ENCODE measurements at regions not wholly inside any gene's neighbourhood (a gene's known extent, or its start where the extent isn't known, plus 50 kb on each side); places are given as distances from the start of the nearest gene placed in this dataset.

DNA sequence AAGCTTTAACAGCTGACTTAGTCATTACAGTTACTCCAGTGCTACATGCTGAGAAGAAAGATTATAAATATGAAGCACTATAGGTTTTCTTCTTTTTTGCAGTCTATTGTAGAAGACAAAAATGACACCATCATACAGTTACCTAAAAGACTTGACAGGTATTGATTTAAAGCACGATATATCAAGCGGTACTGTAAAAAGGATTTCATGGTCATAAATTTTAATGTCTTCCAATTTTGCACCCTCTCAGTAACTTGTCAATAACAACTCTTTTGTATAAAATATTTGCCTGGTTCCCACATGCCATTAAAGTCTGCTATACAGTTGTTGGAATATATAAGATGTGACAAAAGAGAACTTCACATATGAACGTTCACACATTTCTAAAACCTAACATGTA, 102.8 kb downstream of the ZIC5 start:
- TF ChIP-seq, protein P1, sequence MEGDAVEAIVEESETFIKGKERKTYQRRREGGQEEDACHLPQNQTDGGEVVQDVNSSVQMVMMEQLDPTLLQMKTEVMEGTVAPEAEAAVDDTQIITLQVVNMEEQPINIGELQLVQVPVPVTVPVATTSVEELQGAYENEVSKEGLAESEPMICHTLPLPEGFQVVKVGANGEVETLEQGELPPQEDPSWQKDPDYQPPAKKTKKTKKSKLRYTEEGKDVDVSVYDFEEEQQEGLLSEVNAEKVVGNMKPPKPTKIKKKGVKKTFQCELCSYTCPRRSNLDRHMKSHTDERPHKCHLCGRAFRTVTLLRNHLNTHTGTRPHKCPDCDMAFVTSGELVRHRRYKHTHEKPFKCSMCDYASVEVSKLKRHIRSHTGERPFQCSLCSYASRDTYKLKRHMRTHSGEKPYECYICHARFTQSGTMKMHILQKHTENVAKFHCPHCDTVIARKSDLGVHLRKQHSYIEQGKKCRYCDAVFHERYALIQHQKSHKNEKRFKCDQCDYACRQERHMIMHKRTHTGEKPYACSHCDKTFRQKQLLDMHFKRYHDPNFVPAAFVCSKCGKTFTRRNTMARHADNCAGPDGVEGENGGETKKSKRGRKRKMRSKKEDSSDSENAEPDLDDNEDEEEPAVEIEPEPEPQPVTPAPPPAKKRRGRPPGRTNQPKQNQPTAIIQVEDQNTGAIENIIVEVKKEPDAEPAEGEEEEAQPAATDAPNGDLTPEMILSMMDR (IDR thresholded peaks at IDR 0.05; ENCODE audit: low read depth, low read length), result no peak
- DNase-seq (ENCODE audit: low read depth in 2 of 2), result no peak
- H3K4me3 ChIP-seq (replicated peaks in 1 of 2; ENCODE audit: low read depth in 2 of 2, low read length in 2 of 2), result no peak overlapping the region

- H3K4me3 ChIP-seq (replicated peaks in 1 of 2; ENCODE audit: low read depth in 2 of 2, low read length in 2 of 2), result no peak overlapping the region
- TF ChIP-seq, protein P1 (IDR thresholded peaks at IDR 0.05; ENCODE audit: low read depth, low read length), result no peak
- DNase-seq (ENCODE audit: low read depth in 2 of 2), result no peak
Measured at GRCh38 chr13:99867535-99868257, 103.9 kb downstream of the ZIC5 start.

- no peak overlapping the region for H3K4me3 ChIP-seq (replicated peaks in 1 of 2; ENCODE audit: low read depth in 2 of 2, low read length in 2 of 2)
- DNase-seq (ENCODE audit: low read depth in 2 of 2), result no peak
- TF ChIP-seq, protein P1 (IDR thresholded peaks at IDR 0.05; ENCODE audit: low read depth, low read length), result no peak
Measured at GRCh38 chr13:99866781-99867180, 104.8 kb downstream of the ZIC5 start.

- no peak overlapping the region for H3K4me3 ChIP-seq (replicated peaks in 1 of 2; ENCODE audit: low read depth in 2 of 2, low read length in 2 of 2)
- DNase-seq (ENCODE audit: low read depth in 2 of 2), result no peak
- TF ChIP-seq, protein P1 (IDR thresholded peaks at IDR 0.05; ENCODE audit: low read depth, low read length), result no peak
Measured at GRCh38 chr13:99865420-99865930, 106.1 kb downstream of the ZIC5 start.

DNA sequence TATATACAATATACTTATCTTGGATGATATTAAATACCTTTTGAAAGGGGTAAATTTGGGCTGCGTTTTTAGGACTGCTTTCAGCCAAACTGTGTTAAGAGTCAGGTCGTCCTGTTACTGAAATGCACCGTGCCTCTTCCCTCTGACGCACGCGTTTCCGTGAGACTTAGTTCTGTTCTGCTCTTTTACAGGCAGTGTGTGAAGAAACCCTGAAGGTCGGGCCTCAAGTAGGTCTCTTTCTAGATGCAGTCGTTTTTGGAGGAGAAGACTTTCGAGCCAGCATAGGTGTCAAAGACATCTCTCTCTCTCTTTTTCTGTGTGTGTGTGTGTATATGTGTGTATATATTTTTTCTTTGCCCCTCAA, 107.0 kb downstream of the ZIC5 start:
- TF ChIP-seq, protein P1 (IDR thresholded peaks at IDR 0.05; ENCODE audit: low read depth, low read length), result no peak
- DNase-seq (ENCODE audit: low read depth in 2 of 2), result no peak
- no peak overlapping the region for H3K4me3 ChIP-seq (replicated peaks in 1 of 2; ENCODE audit: low read depth in 2 of 2, low read length in 2 of 2)

- no peak overlapping the region for H3K4me3 ChIP-seq (replicated peaks in 1 of 2; ENCODE audit: low read depth in 2 of 2, low read length in 2 of 2)
- TF ChIP-seq, protein P1 (IDR thresholded peaks at IDR 0.05; ENCODE audit: low read depth, low read length), result no peak
- no peak for DNase-seq (ENCODE audit: low read depth in 2 of 2)
Measured at GRCh38 chr13:99863789-99864626, 107.6 kb downstream of the ZIC5 start.

All from cardiac fibroblast (primary cell).